HG03342 (cell line): ENCODE measurements at regions not wholly inside any gene's neighbourhood (a gene's known extent, or its start where the extent isn't known, plus 50 kb on each side); places are given as distances from the start of the nearest gene placed in this dataset.

Experiments used
- ATAC-seq: cut with Tn5 transposase; IDR thresholded peaks from one replicate; pipeline ENCODE4 v1.9.1; 2021; ENCODE audit warnings: mild to moderate bottlenecking, moderate library complexity; ENCODE audit not compliant: unreplicated experiment

GRCh38 chr5:117262572-117263131 lies 688.0 kb upstream of the SEMA6A start:
- ATAC-seq = no peak

GRCh38 chr5:117261948-117262571 lies 687.4 kb upstream of the SEMA6A start:
- no peak for ATAC-seq

GRCh38 chr5:117255211-117256027 lies 680.8 kb upstream of the SEMA6A start:
- ATAC-seq = no peak

GRCh38 chr5:117252566-117252965 lies 677.9 kb upstream of the SEMA6A start:
- no peak for ATAC-seq

- ATAC-seq = no peak
Observed at GRCh38 chr5:117249086-117249815, 674.6 kb upstream of the SEMA6A start.

- no peak for ATAC-seq
Observed at GRCh38 chr5:117246424-117246823, 671.8 kb upstream of the SEMA6A start.

- ATAC-seq = no peak
Observed at GRCh38 chr5:117245130-117245529, 670.5 kb upstream of the SEMA6A start.

- ATAC-seq = no peak
Observed at GRCh38 chr5:117242028-117242427, 667.4 kb upstream of the SEMA6A start.

GRCh38 chr5:117236941-117237340 lies 662.3 kb upstream of the SEMA6A start:
- ATAC-seq = no peak

GRCh38 chr5:117235786-117236185 lies 661.2 kb upstream of the SEMA6A start:
- no peak for ATAC-seq

- no peak for ATAC-seq
Observed at GRCh38 chr5:117230375-117230774, 655.8 kb upstream of the SEMA6A start.

GRCh38 chr5:117220730-117221129 lies 646.1 kb upstream of the SEMA6A start:
- no peak for ATAC-seq

- ATAC-seq = no peak
Observed at GRCh38 chr5:117218789-117219188, 644.2 kb upstream of the SEMA6A start.

- ATAC-seq = no peak
Observed at GRCh38 chr5:117212866-117213265, 638.2 kb upstream of the SEMA6A start.

GRCh38 chr5:117210796-117211195 lies 636.2 kb upstream of the SEMA6A start:
- no peak for ATAC-seq

GRCh38 chr5:117209479-117209878 lies 634.9 kb upstream of the SEMA6A start:
- no peak for ATAC-seq

- ATAC-seq = no peak
Observed at GRCh38 chr5:117207088-117207668, 632.6 kb upstream of the SEMA6A start.

- ATAC-seq = no peak
Observed at GRCh38 chr5:117205894-117206293, 631.3 kb upstream of the SEMA6A start.

- no peak for ATAC-seq
Observed at GRCh38 chr5:117204926-117205869, 630.6 kb upstream of the SEMA6A start.

GRCh38 chr5:117204404-117204803 lies 629.8 kb upstream of the SEMA6A start:
- ATAC-seq = no peak
